ENCODE measurements at regions not wholly inside any gene's neighbourhood (a gene's known extent, or its start where the extent isn't known, plus 50 kb on each side); places are given as distances from the start of the nearest gene placed in this dataset.

- no peaks in the 10 kb centered on the region for H3K23me2 ChIP-seq (ENCODE audit: low read depth, low read length)
- H3K4me3 ChIP-seq (ENCODE audit: extremely low read depth in 1 of 4, insufficient read depth in 2 of 4, low read depth in 3 of 4, low read length in 4 of 4), result no peak overlapping the region
- DNase-seq (ENCODE audit: low read depth in 1 of 2, low spot score in 2 of 2) (no peak), FAIRE-seq (no peak)
- no peaks in the 10 kb centered on the region for H3K79me1 ChIP-seq (ENCODE audit: low read depth, low read length)
- H3K79me2 ChIP-seq (ENCODE audit: control insufficient read depth in 1 of 2, insufficient read depth in 2 of 2, low read length in 2 of 2), result no peaks in the 10 kb centered on the region
- no peak overlapping the region for H2BK15ac ChIP-seq (ENCODE audit: low read length)
- H3K4ac ChIP-seq (replicated peaks; ENCODE audit: insufficient read length, low read depth, low read length), result no peak overlapping the region
- H3K27me3 ChIP-seq (replicated peaks in 1 of 4; ENCODE audit: control insufficient read depth in 3 of 4, extremely low read depth in 1 of 4, insufficient read depth in 3 of 4, low read length in 3 of 4), result no peaks in the 10 kb centered on the region
- H3K36me3 ChIP-seq (ENCODE audit: control insufficient read depth in 2 of 4, insufficient read depth in 4 of 4, low read length in 3 of 4), result no peaks in the 10 kb centered on the region
- H2BK12ac ChIP-seq (ENCODE audit: low read depth, low read length), result no peak overlapping the region
- no peak overlapping the region for H3K18ac ChIP-seq (ENCODE audit: extremely low read depth, low read length)
- no peak overlapping the region for H3K14ac ChIP-seq (ENCODE audit: insufficient read length)
- no peak overlapping the region for H2BK120ac ChIP-seq (replicated peaks; ENCODE audit: low read depth, low read length)
- H3K4me2 ChIP-seq (ENCODE audit: insufficient read depth in 1 of 2, low read depth in 2 of 2, low read length in 2 of 2), result no peak overlapping the region
- no peak overlapping the region for H3K56ac ChIP-seq (replicated peaks; ENCODE audit: insufficient read length, low read depth, low read length)
- H4K8ac ChIP-seq (ENCODE audit: extremely low read depth, insufficient read depth, low read length), result no peak overlapping the region
- H3K9me3 ChIP-seq (ENCODE audit: insufficient read depth in 2 of 2, low read depth in 1 of 2, low read length in 1 of 2), result no peaks in the 10 kb centered on the region
- no peak overlapping the region for H2BK20ac ChIP-seq (ENCODE audit: low read length)
- WGBS, 2 experiments (ENCODE audit: extremely low coverage in 1 of 2, insufficient coverage in 1 of 2, insufficient read length in 1 of 2, insufficient replicate concordance in 2 of 2, low coverage in 1 of 2, low lambda C conversion rate in 2 of 2, missing lambda C conversion rate in 1 of 2), result 84% methylated on average over 2 of the region's 2 CpGs; no CpG with 5 or more reads in 1 of the 2 experiments
- no peak overlapping the region for H3K27ac ChIP-seq (ENCODE audit: low read depth, low read length)
- no peak overlapping the region for H3K23ac ChIP-seq (ENCODE audit: insufficient read length)
- peaks cover 0 to 7% (median 1%) of the 10 kb centered on the region in 4 experiments; a peak in 2 of 7 replicates for H3K4me1 ChIP-seq (replicated peaks in 1 of 4; ENCODE audit: control insufficient read depth in 3 of 4, insufficient read depth in 4 of 4, low read length in 3 of 4)
- H2AK5ac ChIP-seq (ENCODE audit: low read depth, low read length), result no peak overlapping the region
- no peak overlapping the region for H2AFZ ChIP-seq (ENCODE audit: low read length)
- no peak overlapping the region for H4K5ac ChIP-seq (ENCODE audit: insufficient read length, low read depth, low read length)
- CTCF ChIA-PET (ENCODE audit: partially characterized antibody), result no interaction called here
- no peaks in the 10 kb centered on the region for H4K20me1 ChIP-seq (replicated peaks in 1 of 2; ENCODE audit: control insufficient read depth in 1 of 2, insufficient read depth in 2 of 2, low read length in 2 of 2)
- no peak overlapping the region for H2BK5ac ChIP-seq (ENCODE audit: low read depth, low read length)
- no peak overlapping the region for H4K91ac ChIP-seq (replicated peaks; ENCODE audit: insufficient read length, low read length)
- H3K9ac ChIP-seq (replicated peaks in 1 of 4; ENCODE audit: extremely low read depth in 1 of 4, low read depth in 3 of 4, low read length in 3 of 4), result no peak overlapping the region
- POLR2A ChIA-PET (ENCODE audit: partially characterized antibody), result no interaction called here
- TF ChIP-seq ATF3 (IDR thresholded peaks at IDR 0.05; ENCODE audit: insufficient read depth, low read depth, low read length) (no peak), RXRA (IDR thresholded peaks at IDR 0.05; ENCODE audit: insufficient read depth, low read depth, low read length) (no peak)
These were observed 1891.2 kb downstream of the NCAM2 start for GRCh38 chr21:22889445-22889844.

All from H1 (cell line).